Trophoblast cell (in vitro differentiated cells and primary cell): ENCODE measurements at regions not wholly inside any gene's neighbourhood (a gene's known extent, or its start where the extent isn't known, plus 50 kb on each side); places are given as distances from the start of the nearest gene placed in this dataset.

Source experiments
- DNase-seq, 2 donors: peaks; one replicate each; pipeline ENCODE4 v3.0.0-alpha.2; 2016
- H2AFZ ChIP-seq: 2 replicates; pipeline ENCODE4 v1.6.1; 2013; ENCODE audit warnings: low read length, moderate library complexity, mild to moderate bottlenecking; ENCODE audit not compliant: insufficient read depth, poor library complexity
- H2AK5ac ChIP-seq: 2 replicates; pipeline ENCODE4 v1.6.1; 2013; ENCODE audit warnings: mild to moderate bottlenecking, low read length
- H2BK120ac ChIP-seq: 2 replicates; pipeline ENCODE4 v1.6.1; 2013; ENCODE audit warnings: low read length, mild to moderate bottlenecking, moderate library complexity; ENCODE audit not compliant: insufficient read depth, poor library complexity
- H2BK12ac ChIP-seq: 2 replicates; pipeline ENCODE4 v1.6.1; 2013; ENCODE audit warnings: mild to moderate bottlenecking, low read length, moderate library complexity
- H2BK5ac ChIP-seq: 2 replicates; pipeline ENCODE4 v1.6.1; 2013; ENCODE audit warnings: low read length, low read depth, moderate library complexity, mild to moderate bottlenecking; ENCODE audit not compliant: poor library complexity
- H3K14ac ChIP-seq: 2 replicates; pipeline ENCODE4 v1.6.1; 2013; ENCODE audit warnings: mild to moderate bottlenecking, low read length
- H3K18ac ChIP-seq: 2 replicates; pipeline ENCODE4 v1.6.1; 2013; ENCODE audit warnings: mild to moderate bottlenecking, low read length
- H3K23ac ChIP-seq: 2 replicates; pipeline ENCODE4 v1.6.1; 2013; ENCODE audit warnings: low read length
- H3K27ac ChIP-seq: 2 replicates; pipeline ENCODE4 v1.5.1; 2013; ENCODE audit warnings: low read depth, mild to moderate bottlenecking, inconsistent platforms, low read length, moderate library complexity
- H3K27me3 ChIP-seq: 2 replicates; pipeline ENCODE4 v1.6.1; 2013; ENCODE audit warnings: inconsistent platforms, mild to moderate bottlenecking, low read length, moderate library complexity; ENCODE audit not compliant: insufficient read depth
- H3K36me3 ChIP-seq, 2 experiments: 1 replicate in 1 of 2; 2 replicates in 1 of 2; pipeline ENCODE4 v1.6.1; 2013; ENCODE audit warnings: low read length in 2 of 2, mild to moderate bottlenecking in 2 of 2, moderate library complexity in 1 of 2; ENCODE audit not compliant: insufficient read depth in 2 of 2, control insufficient read depth in 1 of 2
- H3K4ac ChIP-seq: 2 replicates; pipeline ENCODE4 v1.6.1; 2013; ENCODE audit warnings: low read depth, mild to moderate bottlenecking, low read length, moderate library complexity
- H3K4me1 ChIP-seq, 2 experiments: 1 replicate in 1 of 2; 2 replicates in 1 of 2; pipeline ENCODE4 v1.6.1; 2013; ENCODE audit warnings: low read length in 2 of 2, mild to moderate bottlenecking in 2 of 2, moderate library complexity in 1 of 2; ENCODE audit not compliant: insufficient read depth in 2 of 2, control insufficient read depth in 1 of 2
- H3K4me2 ChIP-seq: 2 replicates; pipeline ENCODE4 v1.6.1; 2013; ENCODE audit warnings: inconsistent platforms, mild to moderate bottlenecking, low read length, moderate library complexity
- H3K4me3 ChIP-seq: 2 replicates; pipeline ENCODE4 v1.5.1; 2013; ENCODE audit warnings: mild to moderate bottlenecking, low read depth, low read length, inconsistent platforms
- H3K79me1 ChIP-seq: one replicate; pipeline ENCODE4 v1.6.1; 2013; ENCODE audit warnings: low read length
- H3K79me2 ChIP-seq: 2 replicates; pipeline ENCODE4 v1.6.1; 2013; ENCODE audit warnings: low read length, mild to moderate bottlenecking; ENCODE audit not compliant: control insufficient read depth, insufficient read depth, poor library complexity
- H3K9ac ChIP-seq: 2 replicates; pipeline ENCODE4 v1.6.1; 2013; ENCODE audit warnings: mild to moderate bottlenecking, low read length
- H3K9me3 ChIP-seq: 2 replicates; pipeline ENCODE4 v1.6.1; 2013; ENCODE audit warnings: low read depth, mild to moderate bottlenecking, control low read depth, inconsistent platforms, low read length; ENCODE audit not compliant: insufficient read depth
- H4K12ac ChIP-seq: 2 replicates; pipeline ENCODE4 v1.6.1; 2013; ENCODE audit warnings: low read depth, mild to moderate bottlenecking, low read length, moderate library complexity
- H4K8ac ChIP-seq: 2 replicates; pipeline ENCODE4 v1.6.1; 2013; ENCODE audit warnings: low read depth, mild to moderate bottlenecking, low read length, moderate library complexity
- H4K91ac ChIP-seq: one replicate; pipeline ENCODE4 v1.6.1; 2013; ENCODE audit warnings: low read depth, mild to moderate bottlenecking, low read length, moderate library complexity
- WGBS: extraction: QIAGEN DNeasy Blood & Tissue Kit; methylation state at CpG from one replicate; pipeline ENCODE4 v1.1.7; 2013; ENCODE audit warnings: missing lambda C conversion rate; ENCODE audit not compliant: insufficient read length, insufficient coverage; ENCODE audit errors: extremely low coverage; 5-methylcytosine and 5-hydroxymethylcytosine counted together

DNA sequence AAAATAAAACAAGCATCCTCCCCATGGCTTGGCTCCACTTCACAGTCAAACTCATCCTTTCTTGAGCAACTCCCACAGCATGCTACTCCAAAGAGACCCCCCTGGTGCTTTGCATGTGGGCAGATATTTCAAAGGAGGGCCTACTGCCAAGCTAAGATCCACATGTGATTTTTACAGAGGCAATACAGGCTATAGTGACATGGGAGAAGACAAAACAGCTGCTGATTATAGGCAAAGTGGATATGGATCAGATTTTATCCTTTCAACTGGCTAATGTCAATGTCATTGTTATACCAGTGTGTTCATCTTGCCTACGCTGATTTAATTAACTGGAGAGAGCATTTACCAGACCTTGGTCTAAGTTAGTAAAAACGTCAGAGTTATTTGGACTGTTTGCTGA is 328.3 kb downstream of the KLHL13 start:
- Histone ChIP-seq H3K23ac (no peak overlapping the region), H3K4ac (no peak overlapping the region), H3K27ac (no peak overlapping the region), H3K79me1 (no peaks in the 10 kb centered on the region), H3K4me2 (no peak overlapping the region), H2AK5ac (no peak overlapping the region), H2BK120ac (no peak overlapping the region), H3K18ac (no peak overlapping the region), H2AFZ (no peak overlapping the region), H4K12ac (no peak overlapping the region), H2BK5ac (no peak overlapping the region), H4K91ac (no peak overlapping the region), H3K9ac (no peak overlapping the region), H3K4me3 (no peak overlapping the region), H3K14ac (no peak overlapping the region), H4K8ac (no peak overlapping the region), H2BK12ac (no peak overlapping the region), H3K36me3 (no peaks in the 10 kb centered on the region), H3K27me3 (no peaks in the 10 kb centered on the region), H3K9me3 (no peaks in the 10 kb centered on the region), H3K4me1 (no peaks in the 10 kb centered on the region), H3K79me2 (no peaks in the 10 kb centered on the region)
- no peak for DNase-seq
- WGBS, result no CpG with 5 or more reads among the region's 2 CpGs

DNA sequence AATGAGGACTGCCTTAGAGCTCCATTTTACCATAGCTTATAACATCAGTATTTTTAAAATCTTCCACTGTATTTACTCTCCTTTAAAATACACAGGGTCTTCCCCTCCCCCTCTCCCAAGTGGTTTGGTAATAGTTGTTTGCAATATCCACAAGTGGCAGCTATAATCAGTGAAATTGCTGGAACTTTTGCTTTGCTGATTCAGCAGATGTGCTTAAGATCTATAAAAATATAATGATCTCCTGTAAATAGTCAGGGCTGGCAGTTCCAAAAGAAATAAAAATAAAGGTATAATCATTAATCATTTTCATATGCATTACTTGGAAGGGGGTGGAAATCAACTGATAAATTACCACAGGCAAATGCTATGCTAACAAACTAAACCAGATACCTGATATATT is 345.2 kb downstream of the KLHL13 start:
- H3K79me2 ChIP-seq, result no peaks in the 10 kb centered on the region
- no peak overlapping the region for H3K4me3 ChIP-seq
- H3K23ac ChIP-seq, result no peak overlapping the region
- no peaks in the 10 kb centered on the region for H3K27me3 ChIP-seq
- no peak overlapping the region for H3K4ac ChIP-seq
- H3K14ac ChIP-seq, result no peak overlapping the region
- no peak for DNase-seq
- H3K18ac ChIP-seq, result no peak overlapping the region
- no peak overlapping the region for H3K4me2 ChIP-seq
- no peak overlapping the region for H2BK5ac ChIP-seq
- no peak overlapping the region for H2BK120ac ChIP-seq
- H3K4me1 ChIP-seq, result no peaks in the 10 kb centered on the region
- H3K9ac ChIP-seq, result no peak overlapping the region
- no peak overlapping the region for H2AFZ ChIP-seq
- H2BK12ac ChIP-seq, result no peak overlapping the region
- no peaks in the 10 kb centered on the region for H3K36me3 ChIP-seq
- no peaks in the 10 kb centered on the region for H3K9me3 ChIP-seq
- H3K27ac ChIP-seq, result no peak overlapping the region
- no peak overlapping the region for H4K12ac ChIP-seq
- H2AK5ac ChIP-seq, result no peak overlapping the region
- H4K91ac ChIP-seq, result no peak overlapping the region
- H3K79me1 ChIP-seq, result no peaks in the 10 kb centered on the region
- H4K8ac ChIP-seq, result no peak overlapping the region

DNA sequence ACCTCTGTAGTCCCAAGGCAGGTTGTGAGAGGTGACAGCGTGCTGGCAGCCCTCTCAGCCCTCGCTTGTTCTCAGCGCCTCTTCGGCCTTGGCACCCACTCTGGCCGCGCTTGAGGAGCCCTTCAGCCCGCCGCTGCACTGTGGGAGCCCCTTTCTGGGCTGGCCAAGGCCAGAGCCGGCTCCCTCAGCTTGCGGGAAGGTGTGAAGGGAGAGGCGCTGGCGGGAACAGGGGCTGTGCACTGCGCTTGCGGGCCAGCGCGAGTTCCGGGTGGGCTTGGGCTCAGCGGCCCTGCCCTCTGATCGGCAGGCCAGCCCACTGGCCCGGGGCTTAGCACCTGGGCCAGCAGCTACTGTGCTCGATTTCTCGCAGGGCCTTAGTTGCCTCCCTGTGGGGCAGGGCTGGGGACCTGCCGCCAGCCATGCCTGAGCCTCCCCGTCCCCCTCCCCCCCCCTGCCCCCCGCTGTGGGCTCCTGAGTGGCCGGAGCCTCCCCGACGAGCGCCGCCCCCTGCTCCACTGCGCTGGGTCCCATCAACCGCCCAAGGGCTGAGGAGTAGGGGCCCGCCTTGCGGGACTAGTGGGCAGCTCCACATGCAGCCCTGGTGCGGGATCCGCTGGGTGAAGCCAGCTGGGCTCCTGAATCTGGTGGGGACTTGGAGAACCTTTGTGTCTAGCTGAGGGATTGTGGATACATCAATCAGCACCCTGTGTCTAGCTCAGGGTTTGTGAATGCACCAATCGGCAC is 347.6 kb downstream of the KLHL13 start:
- H3K79me1 ChIP-seq, result no peaks in the 10 kb centered on the region
- no peak overlapping the region for H2BK12ac ChIP-seq
- no peak overlapping the region for H3K27ac ChIP-seq
- H3K4me1 ChIP-seq, result no peaks in the 10 kb centered on the region
- no peak overlapping the region for H2AK5ac ChIP-seq
- no peak overlapping the region for H3K23ac ChIP-seq
- H2AFZ ChIP-seq, result no peak overlapping the region
- no peak overlapping the region for H4K8ac ChIP-seq
- H3K9ac ChIP-seq, result no peak overlapping the region
- H3K27me3 ChIP-seq, result no peaks in the 10 kb centered on the region
- H3K4ac ChIP-seq, result no peak overlapping the region
- no peak for DNase-seq
- H3K14ac ChIP-seq, result no peak overlapping the region
- no peak overlapping the region for H2BK5ac ChIP-seq
- H4K12ac ChIP-seq, result no peak overlapping the region
- no peaks in the 10 kb centered on the region for H3K36me3 ChIP-seq
- no peak overlapping the region for H4K91ac ChIP-seq
- no peak overlapping the region for H2BK120ac ChIP-seq
- H3K79me2 ChIP-seq, result no peaks in the 10 kb centered on the region
- no peak overlapping the region for H3K18ac ChIP-seq
- no CpG with 5 or more reads among the region's 37 CpGs for WGBS
- no peaks in the 10 kb centered on the region for H3K9me3 ChIP-seq
- no peak overlapping the region for H3K4me3 ChIP-seq
- no peak overlapping the region for H3K4me2 ChIP-seq

DNA sequence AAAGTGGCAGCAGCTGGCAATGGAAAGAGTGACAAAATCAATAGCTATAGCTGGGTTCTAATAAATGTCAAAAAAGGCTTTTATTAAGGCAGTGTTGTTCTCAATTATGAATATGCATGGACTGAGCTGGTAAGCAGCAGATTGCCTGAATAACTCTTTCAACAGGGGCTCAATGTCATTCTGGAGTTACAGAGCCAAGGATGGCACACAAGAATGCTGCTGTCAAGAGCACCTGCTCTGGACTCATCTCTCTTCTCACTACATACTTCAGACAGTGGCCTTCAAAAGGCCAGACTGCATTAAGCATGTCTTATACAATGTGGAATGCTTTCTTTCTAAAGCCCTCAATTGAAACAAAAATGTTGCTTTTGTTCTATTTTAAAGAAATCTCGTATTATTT is 351.4 kb downstream of the KLHL13 start:
- no peak overlapping the region for H4K91ac ChIP-seq
- H3K9ac ChIP-seq, result no peak overlapping the region
- no peak overlapping the region for H2BK5ac ChIP-seq
- H4K8ac ChIP-seq, result no peak overlapping the region
- H3K9me3 ChIP-seq, result no peaks in the 10 kb centered on the region
- no peak overlapping the region for H3K27ac ChIP-seq
- H3K18ac ChIP-seq, result no peak overlapping the region
- no peak overlapping the region for H2AFZ ChIP-seq
- no peak overlapping the region for H2BK12ac ChIP-seq
- no peak overlapping the region for H3K4me2 ChIP-seq
- no peak overlapping the region for H4K12ac ChIP-seq
- no peak overlapping the region for H2AK5ac ChIP-seq
- no peak for DNase-seq
- no peaks in the 10 kb centered on the region for H3K79me2 ChIP-seq
- WGBS, result no CpG with 5 or more reads among the region's 1 CpG
- no peak overlapping the region for H3K4ac ChIP-seq
- no peaks in the 10 kb centered on the region for H3K4me1 ChIP-seq
- no peak overlapping the region for H3K14ac ChIP-seq
- no peaks in the 10 kb centered on the region for H3K36me3 ChIP-seq
- no peak overlapping the region for H2BK120ac ChIP-seq
- no peak overlapping the region for H3K4me3 ChIP-seq
- no peaks in the 10 kb centered on the region for H3K27me3 ChIP-seq
- no peak overlapping the region for H3K23ac ChIP-seq
- H3K79me1 ChIP-seq, result no peaks in the 10 kb centered on the region
